Activated CD8-positive, alpha-beta memory T cell treated with anti-CD3 and anti-CD28 coated beads for 24 hours (primary cell): ENCODE measurements at regions not wholly inside any gene's neighbourhood (a gene's known extent, or its start where the extent isn't known, plus 50 kb on each side); places are given as distances from the start of the nearest gene placed in this dataset.
A peak's percentile ranks its signal among the peaks of the same experiment; 100 is the strongest.
"Not testable (repeated sequence)": the region's sequence is repeated elsewhere in the genome, so short reads cannot be mapped to it uniquely, and the experiment has no call there.

Experiments
- DNase-seq: peaks from one replicate; pipeline ENCODE4 v3.0.0-alpha.2; 2020

GRCh38 chr9:39674437-39675210 is 319.2 kb downstream of the SPATA31A1 start:
- DNase-seq, result not testable (repeated sequence)

GRCh38 chr9:39675211-39675553 is 319.7 kb downstream of the SPATA31A1 start:
- not testable (repeated sequence) for DNase-seq

- DNase-seq, result not testable (repeated sequence)
Observed at GRCh38 chr9:39678534-39679263, 323.2 kb downstream of the SPATA31A1 start.

- not testable (repeated sequence) for DNase-seq
Observed at GRCh38 chr9:39680694-39681401, 325.4 kb downstream of the SPATA31A1 start.

- not testable (repeated sequence) for DNase-seq
Observed at GRCh38 chr9:39728862-39729261, 373.4 kb downstream of the SPATA31A1 start.

- not testable (repeated sequence) for DNase-seq
Observed at GRCh38 chr9:39744898-39745297, 389.4 kb downstream of the SPATA31A1 start.

GRCh38 chr9:39775570-39775969 is 420.1 kb downstream of the SPATA31A1 start:
- DNase-seq, result not testable (repeated sequence)

- peak; percentile 83 for DNase-seq
Observed at GRCh38 chr9:39791356-39791755, 435.9 kb downstream of the SPATA31A1 start.

GRCh38 chr9:39797935-39798334 is 442.5 kb downstream of the SPATA31A1 start:
- DNase-seq, result peak; percentile 49

GRCh38 chr9:39799252-39799651 is 443.8 kb downstream of the SPATA31A1 start:
- DNase-seq, result not testable (repeated sequence)

GRCh38 chr9:39802561-39802960 is 447.1 kb downstream of the SPATA31A1 start:
- DNase-seq, result peak; percentile 47

- peak; percentile 91 for DNase-seq
Observed at GRCh38 chr9:39809401-39810226, 454.1 kb downstream of the SPATA31A1 start.

GRCh38 chr9:39810401-39810800 is 454.9 kb downstream of the SPATA31A1 start:
- DNase-seq, result not testable (repeated sequence)

GRCh38 chr9:39811615-39812014 is 456.1 kb downstream of the SPATA31A1 start:
- DNase-seq, result not testable (repeated sequence)

- DNase-seq, result not testable (repeated sequence)
Observed at GRCh38 chr9:39828457-39828856, 473.0 kb downstream of the SPATA31A1 start.
